ENCODE measurements at regions not wholly inside any gene's neighbourhood (a gene's known extent, or its start where the extent isn't known, plus 50 kb on each side); places are given as distances from the start of the nearest gene placed in this dataset.
"Not testable (repeated sequence)": the region's sequence is repeated elsewhere in the genome, so short reads cannot be mapped to it uniquely, and the experiment has no call there.

DNA sequence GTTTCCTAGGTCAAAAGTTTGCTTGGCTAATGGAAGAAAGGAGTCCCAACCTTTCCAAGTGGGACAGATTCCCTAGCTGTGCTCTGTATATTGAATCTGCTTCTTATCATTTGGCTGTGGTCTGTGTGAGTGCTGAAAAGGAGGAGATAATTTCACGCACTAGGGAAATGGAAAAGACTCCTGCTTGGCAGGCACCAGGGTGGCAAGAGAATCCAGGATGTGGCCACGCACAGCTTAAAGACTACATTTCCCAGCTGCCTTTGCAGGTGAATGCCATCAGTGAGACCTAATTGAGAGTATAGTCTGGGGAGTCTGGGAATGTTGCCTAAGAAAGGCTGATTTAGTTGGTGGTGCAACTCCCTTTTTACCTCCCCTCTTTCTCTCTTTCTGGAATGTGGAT, 253.5 kb upstream of the PLGLB1 start:
- DNase-seq = not testable (repeated sequence)

- not testable (repeated sequence) for DNase-seq
Measured at GRCh38 chr2:87275974-87276629, 254.5 kb upstream of the PLGLB1 start.

GRCh38 chr2:87276673-87277072, 255.0 kb upstream of the PLGLB1 start:
- DNase-seq = not testable (repeated sequence)

GRCh38 chr2:87277734-87278133, 256.1 kb upstream of the PLGLB1 start:
- not testable (repeated sequence) for DNase-seq

DNA sequence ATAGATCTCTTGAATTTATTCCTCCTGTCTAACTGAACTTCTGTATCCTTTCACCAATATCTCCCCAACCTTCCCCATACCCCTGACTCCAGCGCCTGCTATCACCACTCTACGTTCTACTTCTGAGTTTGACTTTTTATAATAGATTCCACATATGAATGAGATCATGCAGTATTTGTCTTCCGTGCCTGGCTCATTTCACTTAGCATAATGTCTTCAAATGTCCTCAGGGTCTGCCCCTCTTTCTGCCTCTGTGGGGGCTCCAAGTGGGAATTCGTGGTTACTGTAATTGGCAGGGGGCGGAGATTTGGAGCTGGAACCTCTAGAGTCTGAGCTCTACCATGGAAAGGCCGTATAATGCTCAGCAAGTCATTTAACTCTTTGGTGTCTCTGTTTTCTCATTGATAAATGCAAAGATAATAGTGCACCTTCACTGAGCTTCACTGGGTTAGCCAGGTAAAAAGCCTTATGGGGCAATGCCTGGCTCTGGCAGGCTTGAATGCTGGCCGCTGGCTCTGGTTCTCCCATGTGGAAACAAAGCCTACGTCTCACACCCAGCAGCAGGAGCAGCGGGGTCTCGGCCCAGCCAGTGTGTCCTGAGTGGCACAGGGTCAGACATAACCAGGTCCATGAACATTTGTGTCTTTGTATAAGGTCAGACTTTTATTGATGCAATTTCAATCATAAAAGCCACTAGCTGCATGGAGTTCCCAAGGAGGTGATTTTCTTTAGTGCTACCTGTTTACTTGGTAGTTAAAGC, 259.1 kb upstream of the PLGLB1 start:
- not testable (repeated sequence) for DNase-seq

DNA sequence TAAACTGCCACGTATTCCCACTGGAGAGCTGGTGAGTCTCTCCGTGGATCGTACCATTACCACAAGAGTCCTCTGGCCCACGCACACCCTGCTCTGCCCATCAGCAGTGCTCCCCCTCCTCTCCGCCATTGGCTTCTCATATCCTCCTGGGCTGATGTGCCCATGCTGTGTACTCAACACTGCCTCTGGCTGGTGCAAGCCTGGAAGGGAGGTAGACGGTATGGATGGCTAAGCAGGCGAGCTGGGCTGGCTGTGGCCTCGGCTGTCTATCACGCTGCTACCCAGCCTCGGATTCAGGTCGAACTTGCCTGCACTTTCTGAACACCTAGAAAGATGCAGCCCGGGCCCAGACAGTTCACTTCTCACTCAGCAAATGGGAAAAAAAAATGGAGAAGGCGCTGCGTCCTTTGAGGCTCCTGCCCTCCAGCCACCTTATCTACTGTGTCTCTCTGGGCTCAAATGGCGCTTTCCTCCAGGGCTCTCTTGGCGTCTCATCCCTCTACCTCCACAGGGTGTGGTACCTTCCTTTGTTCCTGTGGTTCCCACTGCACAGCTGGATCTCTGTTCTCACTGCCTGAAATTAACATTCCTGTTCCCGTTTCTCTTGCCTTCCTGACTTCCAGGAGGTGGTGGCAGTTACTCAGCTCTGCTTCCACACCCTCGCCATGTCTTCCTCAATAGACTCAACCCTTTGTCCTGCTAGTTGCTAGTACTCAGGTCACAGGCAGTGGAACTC, 262.3 kb upstream of the PLGLB1 start:
- DNase-seq = not testable (repeated sequence)

DNA sequence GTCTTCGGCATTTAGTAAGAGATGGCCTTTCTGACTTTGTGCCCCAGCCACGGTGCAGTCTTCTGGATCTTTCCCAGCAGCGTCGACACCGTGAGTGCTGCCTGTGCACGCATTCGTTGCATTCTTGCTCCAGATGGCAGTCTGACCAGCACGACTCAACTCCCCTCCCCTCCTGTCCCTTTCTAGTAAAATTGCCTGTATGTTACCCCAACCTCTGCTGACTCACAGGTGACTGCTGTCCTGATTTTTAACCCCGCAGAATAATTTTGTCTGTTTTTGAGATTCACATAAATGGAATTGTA, 262.8 kb upstream of the PLGLB1 start:
- DNase-seq = not testable (repeated sequence)

- DNase-seq = not testable (repeated sequence)
Measured at GRCh38 chr2:87285139-87285538, 263.5 kb upstream of the PLGLB1 start.

DNA sequence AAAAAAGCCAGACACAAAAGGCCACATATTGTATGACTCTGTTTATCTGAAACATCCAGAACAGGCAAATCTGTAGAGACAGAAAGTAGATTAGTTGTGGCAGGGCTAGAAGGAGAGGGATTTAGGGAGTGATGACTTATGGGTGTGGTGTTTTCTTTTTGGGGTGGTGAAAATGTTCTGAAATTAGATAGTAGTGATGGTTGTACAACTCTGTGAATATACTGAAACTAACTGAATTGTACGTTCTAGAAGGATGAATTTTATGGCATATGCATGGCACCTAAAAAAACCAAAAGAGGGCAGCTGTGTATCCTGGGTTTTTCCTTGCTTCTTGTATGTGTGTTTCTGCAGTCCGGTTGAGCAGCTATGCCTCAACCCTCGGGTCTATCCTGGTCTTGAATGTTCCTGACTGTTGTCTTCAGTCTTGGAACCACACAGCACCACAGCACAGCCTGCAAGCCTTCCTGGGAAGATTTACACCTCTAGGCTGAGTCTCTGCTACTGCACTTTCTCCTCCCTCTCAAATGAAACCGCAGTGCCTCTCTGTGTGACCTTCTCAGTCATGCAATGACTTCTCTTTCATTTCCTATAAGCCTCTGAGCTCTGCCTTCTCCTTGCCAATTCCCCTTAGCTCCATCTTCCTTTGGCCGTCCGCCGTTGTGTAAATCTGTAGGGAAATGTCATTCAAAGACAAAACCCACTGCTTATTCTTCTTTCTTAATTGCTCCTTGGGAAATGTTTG, 269.1 kb upstream of the PLGLB1 start:
- DNase-seq = not testable (repeated sequence)

DNA sequence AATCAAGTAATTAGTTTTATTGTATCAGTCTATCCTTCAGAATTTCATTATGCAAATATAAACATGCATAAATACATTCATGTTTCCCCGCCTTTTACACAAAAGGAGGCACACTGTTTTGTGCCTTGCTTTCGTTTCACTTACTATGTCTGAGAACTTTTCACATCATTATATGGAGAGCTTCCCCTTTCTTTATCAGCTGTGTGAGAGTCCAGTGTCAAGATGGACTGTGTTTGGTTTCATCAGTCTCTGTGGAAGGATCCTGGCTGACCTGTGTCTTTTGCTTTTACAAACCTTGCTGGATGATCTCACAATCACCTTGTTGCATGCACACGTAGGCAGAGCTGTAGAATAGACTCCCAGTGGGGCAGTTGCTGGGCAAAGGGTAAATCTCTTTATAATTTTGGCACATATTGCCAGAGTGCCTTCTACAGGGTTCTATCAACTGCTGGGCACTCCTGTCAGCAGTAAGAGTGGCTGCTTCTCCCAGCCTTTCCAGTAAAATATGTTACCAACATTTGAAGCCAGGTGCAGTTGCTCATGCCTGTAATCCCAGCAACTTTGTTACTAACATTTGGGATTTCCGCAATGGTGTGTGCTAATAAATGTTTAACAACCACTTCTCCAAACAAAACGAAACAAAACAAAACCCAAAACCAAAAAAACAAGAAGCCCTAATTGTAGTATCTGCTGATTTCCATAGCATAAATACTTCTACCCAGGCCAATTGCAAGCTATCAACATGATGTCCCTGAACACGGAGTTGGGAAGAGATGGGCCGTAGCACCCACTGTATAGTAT, 270.0 kb upstream of the PLGLB1 start:
- not testable (repeated sequence) for DNase-seq

- not testable (repeated sequence) for DNase-seq
Measured at GRCh38 chr2:87293931-87294594, 272.4 kb upstream of the PLGLB1 start.

GRCh38 chr2:87295135-87295534, 273.5 kb upstream of the PLGLB1 start:
- DNase-seq = not testable (repeated sequence)

DNA sequence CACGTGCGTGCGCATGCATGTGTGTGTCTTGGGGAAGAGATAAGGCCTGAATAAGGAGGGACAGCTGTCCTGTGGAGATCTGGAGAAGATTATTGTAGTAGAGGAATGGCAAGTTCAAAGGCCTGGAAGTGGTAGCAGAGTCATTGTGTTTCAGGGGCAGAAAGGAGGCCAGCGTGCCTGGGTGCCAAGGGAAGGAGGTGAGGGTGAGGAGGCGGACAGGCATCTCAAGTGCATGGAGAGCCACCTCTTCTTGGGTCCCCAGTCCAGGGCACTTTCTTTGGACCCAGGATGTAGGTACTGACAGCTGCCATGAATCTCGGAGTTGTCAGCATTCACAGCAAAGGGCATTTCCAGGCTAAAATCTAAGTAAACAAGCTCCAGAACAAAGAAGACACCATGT, 279.7 kb upstream of the PLGLB1 start:
- not testable (repeated sequence) for DNase-seq

GRCh38 chr2:87301871-87302270, 280.2 kb upstream of the PLGLB1 start:
- not testable (repeated sequence) for DNase-seq

DNA sequence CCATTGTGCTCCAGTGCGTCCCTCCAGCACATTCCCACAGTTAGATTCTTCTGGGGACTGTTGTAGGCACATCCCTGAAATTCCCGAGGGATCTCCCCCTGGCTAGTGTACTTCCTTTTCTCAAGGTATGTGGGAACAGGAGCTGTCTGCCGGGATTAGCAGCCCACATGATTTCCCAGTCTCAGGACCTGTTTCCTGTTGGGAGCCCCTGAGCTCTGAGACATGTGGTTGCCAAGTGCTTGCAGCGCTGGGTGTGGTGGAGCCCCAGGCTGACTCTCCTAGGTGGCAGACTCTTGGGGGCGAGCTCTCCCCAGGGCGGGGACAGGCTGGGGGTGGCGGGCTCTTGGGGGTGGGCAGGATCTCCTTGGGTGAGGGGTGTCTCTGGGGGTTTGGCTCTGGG, 287.0 kb upstream of the PLGLB1 start:
- DNase-seq = not testable (repeated sequence)

GRCh38 chr2:87309785-87310184, 288.1 kb upstream of the PLGLB1 start:
- DNase-seq = not testable (repeated sequence)

GRCh38 chr2:87311896-87312441, 290.3 kb upstream of the PLGLB1 start:
- not testable (repeated sequence) for DNase-seq

- not testable (repeated sequence) for DNase-seq
Measured at GRCh38 chr2:87314622-87315021, 293.0 kb upstream of the PLGLB1 start.

DNA sequence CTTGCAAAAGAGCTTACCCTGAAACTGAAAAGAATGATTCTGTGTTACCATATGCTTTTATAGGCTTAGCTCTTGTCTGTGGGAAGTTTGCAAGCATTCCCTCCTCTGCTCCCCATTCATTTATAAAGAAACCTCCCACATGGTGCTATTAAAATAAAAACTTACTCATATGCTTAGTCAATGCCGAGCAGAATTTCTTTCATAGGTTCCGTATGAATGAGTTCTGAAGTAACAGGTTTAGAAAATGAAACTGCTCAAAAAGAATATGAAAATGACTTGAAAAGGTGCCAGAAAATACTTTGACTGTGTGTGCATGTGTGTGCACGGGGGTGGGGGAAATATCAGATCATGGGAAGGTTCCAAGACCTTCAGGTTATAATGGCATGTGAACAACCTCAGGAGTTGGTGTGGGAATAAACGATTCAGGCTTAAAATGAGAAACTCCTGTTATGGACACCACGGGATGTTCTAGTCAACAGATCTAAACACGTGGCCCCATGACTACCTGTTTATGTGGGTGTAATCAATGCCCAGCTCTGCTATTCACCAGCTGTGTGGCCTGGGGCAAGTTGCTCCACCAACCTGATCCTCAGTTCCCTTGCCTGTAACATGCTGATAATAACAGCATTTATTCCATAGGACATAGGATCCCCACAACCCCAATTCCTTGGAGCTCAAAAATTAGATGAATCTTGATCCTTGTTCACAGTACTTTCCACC, 293.7 kb upstream of the PLGLB1 start:
- not testable (repeated sequence) for DNase-seq

GRCh38 chr2:87317193-87317592, 295.5 kb upstream of the PLGLB1 start:
- DNase-seq = not testable (repeated sequence)
